DND-41 (cell line): ENCODE measurements at regions not wholly inside any gene's neighbourhood (a gene's known extent, or its start where the extent isn't known, plus 50 kb on each side); places are given as distances from the start of the nearest gene placed in this dataset.
"Not testable (repeated sequence)": the region's sequence is repeated elsewhere in the genome, so short reads cannot be mapped to it uniquely, and the experiment has no call there.

Experiments
- ATAC-seq: fragments of 200-7000 bp; cut with Tn5 transposase; 3 replicates; pipeline ENCODE4 v1.9.1; 2021; ENCODE audit warnings: low read depth; ENCODE audit not compliant: insufficient read depth
- DNase-seq: peaks from one replicate; pipeline ENCODE4 v3.0.0-alpha.2; 2020
- H2AFZ ChIP-seq: 2 replicates; pipeline ENCODE4 v1.6.0; 2012; ENCODE audit warnings: low read depth, low read length
- H3K27ac ChIP-seq: 2 replicates; pipeline ENCODE4 v1.5.1; 2012; ENCODE audit warnings: low read length, inconsistent platforms
- H3K27me3 ChIP-seq: fragments of 200-600 bp; sonication (generic); 2 replicates; pipeline ENCODE4 v1.6.0; 2012; ENCODE audit warnings: low read length, mild to moderate bottlenecking, inconsistent platforms; ENCODE audit not compliant: insufficient read depth, poor library complexity
- H3K36me3 ChIP-seq: 2 replicates; pipeline ENCODE4 v1.5.1; 2012; ENCODE audit warnings: low read length, inconsistent platforms; ENCODE audit not compliant: insufficient read depth
- H3K4me1 ChIP-seq: 2 replicates; pipeline ENCODE4 v1.5.1; 2012; ENCODE audit warnings: mild to moderate bottlenecking, low read length; ENCODE audit not compliant: insufficient read depth
- H3K4me2 ChIP-seq: 2 replicates; pipeline ENCODE4 v1.6.0; 2012; ENCODE audit warnings: mild to moderate bottlenecking, moderate library complexity, low read length, inconsistent platforms; ENCODE audit not compliant: insufficient read depth
- H3K4me3 ChIP-seq, 2 experiments: fragments of 200-600 bp in 1 of 2; shearing (Covaris generic) in 1 of 2; 2 replicates each; pipeline ENCODE4 v1.5.1; 2012 to 2016; ENCODE audit warnings: inconsistent platforms in 2 of 2, low read length in 2 of 2, mild to moderate bottlenecking in 2 of 2, low read depth in 1 of 2, moderate library complexity in 1 of 2
- H3K79me2 ChIP-seq: 2 replicates; pipeline ENCODE4 v1.6.0; 2012; ENCODE audit warnings: low read length, inconsistent platforms; ENCODE audit not compliant: insufficient read depth
- H3K9ac ChIP-seq: 2 replicates; pipeline ENCODE4 v1.6.0; 2012; ENCODE audit warnings: low read depth, mild to moderate bottlenecking, inconsistent platforms, low read length, moderate library complexity
- H3K9me3 ChIP-seq: 2 replicates; pipeline ENCODE4 v1.5.1; 2012; ENCODE audit warnings: low read length, moderate library complexity, mild to moderate bottlenecking, inconsistent platforms; ENCODE audit not compliant: insufficient read depth, severe bottlenecking
- H4K20me1 ChIP-seq: 2 replicates; pipeline ENCODE4 v1.6.0; 2012; ENCODE audit warnings: low read length; ENCODE audit not compliant: insufficient read depth
- EZH2 ChIP-seq: IDR thresholded peaks from 3 replicates; pipeline ENCODE4 v1.6.1; 2012; ENCODE audit warnings: borderline replicate concordance, low read depth, mild to moderate bottlenecking, moderate library complexity, low read length, inconsistent platforms; ENCODE audit not compliant: severe bottlenecking
- TF ChIP-seq, protein P1 (sequence below): IDR thresholded peaks from 2 replicates; pipeline ENCODE4 v1.5.1; 2012; ENCODE audit warnings: borderline replicate concordance, low read length, moderate library complexity, mild to moderate bottlenecking; ENCODE audit not compliant: poor library complexity, severe bottlenecking; ENCODE audit errors: extremely low read depth

DNA sequence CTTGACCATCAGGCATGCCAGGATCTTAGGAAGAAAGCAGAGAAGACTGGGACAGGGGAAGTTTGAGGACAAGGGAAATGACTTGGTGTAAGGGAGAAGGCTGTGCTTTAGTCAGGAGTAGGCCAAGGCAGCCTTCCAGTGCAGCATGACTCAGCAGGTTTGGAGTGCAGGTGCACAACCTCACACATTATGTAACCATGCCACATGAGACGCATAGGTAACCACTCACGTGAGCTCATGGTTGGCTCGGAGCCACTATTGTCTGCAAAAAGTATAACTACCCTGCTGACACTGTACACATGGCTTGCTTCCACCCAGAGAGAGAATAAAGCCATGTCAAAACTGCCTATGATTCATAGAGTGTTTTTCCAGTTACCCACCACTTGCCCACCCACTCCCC lies 715.9 kb downstream of the SMARCA1 start:
- no peaks in the 10 kb centered on the region for H3K79me2 ChIP-seq
- no peak overlapping the region for H3K4me3 ChIP-seq
- TF ChIP-seq, protein P1, sequence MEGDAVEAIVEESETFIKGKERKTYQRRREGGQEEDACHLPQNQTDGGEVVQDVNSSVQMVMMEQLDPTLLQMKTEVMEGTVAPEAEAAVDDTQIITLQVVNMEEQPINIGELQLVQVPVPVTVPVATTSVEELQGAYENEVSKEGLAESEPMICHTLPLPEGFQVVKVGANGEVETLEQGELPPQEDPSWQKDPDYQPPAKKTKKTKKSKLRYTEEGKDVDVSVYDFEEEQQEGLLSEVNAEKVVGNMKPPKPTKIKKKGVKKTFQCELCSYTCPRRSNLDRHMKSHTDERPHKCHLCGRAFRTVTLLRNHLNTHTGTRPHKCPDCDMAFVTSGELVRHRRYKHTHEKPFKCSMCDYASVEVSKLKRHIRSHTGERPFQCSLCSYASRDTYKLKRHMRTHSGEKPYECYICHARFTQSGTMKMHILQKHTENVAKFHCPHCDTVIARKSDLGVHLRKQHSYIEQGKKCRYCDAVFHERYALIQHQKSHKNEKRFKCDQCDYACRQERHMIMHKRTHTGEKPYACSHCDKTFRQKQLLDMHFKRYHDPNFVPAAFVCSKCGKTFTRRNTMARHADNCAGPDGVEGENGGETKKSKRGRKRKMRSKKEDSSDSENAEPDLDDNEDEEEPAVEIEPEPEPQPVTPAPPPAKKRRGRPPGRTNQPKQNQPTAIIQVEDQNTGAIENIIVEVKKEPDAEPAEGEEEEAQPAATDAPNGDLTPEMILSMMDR: no peak
- TF ChIP-seq EZH2: no peak
- no peak overlapping the region for H3K27ac ChIP-seq
- no peaks in the 10 kb centered on the region for H3K9me3 ChIP-seq
- no peaks in the 10 kb centered on the region for H3K36me3 ChIP-seq
- no peaks in the 10 kb centered on the region for H3K27me3 ChIP-seq
- no peak overlapping the region for H3K4me2 ChIP-seq
- H2AFZ ChIP-seq: no peak overlapping the region
- DNase-seq (peak; percentile 9), ATAC-seq (no peak)
- no peak overlapping the region for H3K9ac ChIP-seq
- H4K20me1 ChIP-seq: no peaks in the 10 kb centered on the region
- no peaks in the 10 kb centered on the region for H3K4me1 ChIP-seq

DNA sequence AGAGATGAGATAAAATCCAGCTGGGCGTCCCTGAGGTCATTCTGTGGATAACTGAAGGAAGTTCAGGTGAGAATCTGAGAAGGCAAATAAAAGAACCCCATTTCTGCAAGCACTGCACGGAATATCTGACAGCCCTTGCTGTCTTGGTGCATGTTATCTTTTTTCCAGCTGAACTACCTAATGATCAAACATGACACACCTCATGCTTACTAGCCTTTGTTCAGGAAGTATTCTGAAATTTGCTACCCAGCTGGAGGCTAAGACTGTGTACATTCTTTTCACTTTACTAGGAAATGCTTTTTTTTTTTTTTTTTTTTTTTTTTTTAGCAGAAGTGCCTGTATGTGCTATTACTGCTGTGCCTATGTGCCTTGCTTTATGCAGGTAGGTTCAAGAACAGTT lies 718.1 kb downstream of the SMARCA1 start:
- Histone ChIP-seq H3K27me3 (no peaks in the 10 kb centered on the region), H3K4me3 (no peak overlapping the region), H3K4me2 (no peak overlapping the region), H3K27ac (no peak overlapping the region), H4K20me1 (no peaks in the 10 kb centered on the region), H3K9ac (no peak overlapping the region), H3K9me3 (no peaks in the 10 kb centered on the region), H3K4me1 (no peaks in the 10 kb centered on the region), H2AFZ (no peak overlapping the region), H3K79me2 (no peaks in the 10 kb centered on the region), H3K36me3 (no peaks in the 10 kb centered on the region)
- ATAC-seq (no peak), DNase-seq (no peak)
- TF ChIP-seq EZH2: no peak
- TF ChIP-seq, protein P1: no peak

DNA sequence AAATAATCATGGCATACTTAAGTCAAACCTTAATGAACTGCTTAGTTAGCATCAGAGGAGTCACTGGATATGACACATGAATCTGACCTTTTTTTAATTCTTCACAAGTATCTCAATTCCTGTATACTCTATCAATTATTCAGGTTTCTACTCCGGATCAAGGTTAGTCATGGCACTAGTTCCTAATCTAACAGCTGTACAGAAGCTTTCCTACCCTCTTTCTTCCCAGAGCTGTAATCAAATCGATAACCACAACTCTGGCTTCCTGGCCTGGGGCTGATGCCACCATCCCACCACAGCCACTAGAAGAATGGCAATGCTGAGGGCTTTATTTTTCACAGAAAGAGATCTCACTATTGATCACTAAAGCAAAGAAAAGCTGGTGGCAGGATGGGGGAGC lies 718.5 kb downstream of the SMARCA1 start:
- Histone ChIP-seq H2AFZ (no peak overlapping the region), H3K36me3 (no peaks in the 10 kb centered on the region), H3K27ac (no peak overlapping the region), H3K27me3 (no peaks in the 10 kb centered on the region), H3K9ac (no peak overlapping the region), H3K9me3 (no peaks in the 10 kb centered on the region), H3K4me3 (no peak overlapping the region), H3K4me2 (no peak overlapping the region), H4K20me1 (no peaks in the 10 kb centered on the region), H3K79me2 (no peaks in the 10 kb centered on the region), H3K4me1 (no peaks in the 10 kb centered on the region)
- ATAC-seq (no peak), DNase-seq (no peak)
- TF ChIP-seq, protein P1: no peak

- Histone ChIP-seq H3K4me3 (no peak overlapping the region), H2AFZ (no peak overlapping the region), H3K9ac (no peak overlapping the region), H3K27me3 (no peaks in the 10 kb centered on the region), H3K79me2 (no peaks in the 10 kb centered on the region), H3K36me3 (no peaks in the 10 kb centered on the region), H4K20me1 (no peaks in the 10 kb centered on the region), H3K4me1 (no peaks in the 10 kb centered on the region), H3K27ac (no peak overlapping the region), H3K9me3 (no peaks in the 10 kb centered on the region), H3K4me2 (no peak overlapping the region)
- DNase-seq (no peak), ATAC-seq (no peak)
- TF ChIP-seq EZH2: no peak
- TF ChIP-seq, protein P1: peak; percentile 52
Observed at GRCh38 chrX:128800138-128800537, 723.2 kb downstream of the SMARCA1 start.

DNA sequence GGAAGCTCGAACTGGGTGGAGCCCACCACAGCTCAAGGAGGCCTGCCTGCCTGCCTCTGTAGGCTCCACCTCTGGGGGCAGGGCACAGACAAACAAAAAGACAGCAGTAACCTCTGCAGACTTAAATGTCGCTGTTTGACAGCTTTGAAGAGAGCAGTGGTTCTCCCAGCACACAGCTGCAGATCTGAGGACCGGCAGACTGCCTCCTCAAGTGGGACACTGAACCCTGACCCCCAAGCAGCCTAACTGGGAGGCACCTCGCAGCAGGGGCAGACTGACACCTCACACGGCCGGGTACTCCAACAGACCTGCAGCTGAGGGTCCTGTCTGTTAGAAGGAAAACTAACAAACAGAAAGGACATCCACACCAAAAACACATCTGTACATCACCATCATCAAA lies 730.9 kb upstream of the ACTRT1 start:
- peak; percentile 44 for DNase-seq
- not testable (repeated sequence) for H3K27ac ChIP-seq, ATAC-seq, H3K9me3 ChIP-seq, H3K27me3 ChIP-seq, H3K4me3 ChIP-seq, H3K36me3 ChIP-seq, H3K79me2 ChIP-seq, H3K9ac ChIP-seq, H4K20me1 ChIP-seq
- Histone ChIP-seq H2AFZ (peak overlapping the region; percentile 62; the same call in 1 of the 2 replicates), H3K4me1 (peaks cover 21% of the 10 kb centered on the region), H3K4me2 (peak overlapping the region; percentile 36; the same call in 1 of the 2 replicates)
